ENCODE measurements at regions not wholly inside any gene's neighbourhood (a gene's known extent, or its start where the extent isn't known, plus 50 kb on each side); places are given as distances from the start of the nearest gene placed in this dataset.

DNA sequence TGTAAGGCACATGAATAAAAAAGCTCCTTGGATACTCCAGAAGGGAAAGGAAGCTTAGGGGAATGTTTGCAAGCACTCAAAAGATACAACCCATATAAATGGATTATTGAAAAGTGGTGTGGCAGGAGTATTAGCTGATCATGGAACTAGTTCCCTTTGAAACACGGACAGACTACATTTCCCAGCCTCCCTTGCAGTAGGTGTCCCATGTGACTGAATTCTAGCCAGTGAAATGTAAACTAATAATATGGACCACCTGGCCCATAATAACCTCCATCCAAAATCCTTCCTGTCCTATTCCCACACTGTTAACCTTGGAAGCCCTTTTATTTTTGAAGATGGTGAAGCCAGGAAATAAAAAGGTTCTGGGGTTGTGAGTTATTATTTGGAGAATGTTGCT lies 242.3 kb downstream of the SUDS3 start:
- Histone ChIP-seq H3K9me3 (ENCODE audit: insufficient read depth, low read depth) (no peaks in the 10 kb centered on the region), H3K4me2 (no peak overlapping the region), H3K36me3 (ENCODE audit: low read depth) (no peaks in the 10 kb centered on the region), H4K20me1 (ENCODE audit: insufficient read depth) (no peaks in the 10 kb centered on the region), H3K4me3 (no peak overlapping the region), H3K4me1 (replicated peaks; ENCODE audit: insufficient read depth) (no peaks in the 10 kb centered on the region), H3K27me3 (ENCODE audit: insufficient read depth, low read depth) (peaks cover 20% of the 10 kb centered on the region), H3K9me2 (ENCODE audit: insufficient read depth) (no peaks in the 10 kb centered on the region), H3K27ac (no peak overlapping the region), H2AFZ (no peak overlapping the region), H3F3A (ENCODE audit: insufficient read depth, low read depth) (no peaks in the 10 kb centered on the region), H3K79me2 (ENCODE audit: low read depth) (no peaks in the 10 kb centered on the region)
- TF ChIP-seq, protein P1, sequence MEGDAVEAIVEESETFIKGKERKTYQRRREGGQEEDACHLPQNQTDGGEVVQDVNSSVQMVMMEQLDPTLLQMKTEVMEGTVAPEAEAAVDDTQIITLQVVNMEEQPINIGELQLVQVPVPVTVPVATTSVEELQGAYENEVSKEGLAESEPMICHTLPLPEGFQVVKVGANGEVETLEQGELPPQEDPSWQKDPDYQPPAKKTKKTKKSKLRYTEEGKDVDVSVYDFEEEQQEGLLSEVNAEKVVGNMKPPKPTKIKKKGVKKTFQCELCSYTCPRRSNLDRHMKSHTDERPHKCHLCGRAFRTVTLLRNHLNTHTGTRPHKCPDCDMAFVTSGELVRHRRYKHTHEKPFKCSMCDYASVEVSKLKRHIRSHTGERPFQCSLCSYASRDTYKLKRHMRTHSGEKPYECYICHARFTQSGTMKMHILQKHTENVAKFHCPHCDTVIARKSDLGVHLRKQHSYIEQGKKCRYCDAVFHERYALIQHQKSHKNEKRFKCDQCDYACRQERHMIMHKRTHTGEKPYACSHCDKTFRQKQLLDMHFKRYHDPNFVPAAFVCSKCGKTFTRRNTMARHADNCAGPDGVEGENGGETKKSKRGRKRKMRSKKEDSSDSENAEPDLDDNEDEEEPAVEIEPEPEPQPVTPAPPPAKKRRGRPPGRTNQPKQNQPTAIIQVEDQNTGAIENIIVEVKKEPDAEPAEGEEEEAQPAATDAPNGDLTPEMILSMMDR (conservative IDR thresholded peaks at IDR 0.05): no peak
- TF ChIP-seq EZH2 (IDR thresholded peaks at IDR 0.05; ENCODE audit: low read depth): no peak
- intact Hi-C loops (cut with micrococcal nuclease; ENCODE audit: unreplicated experiment): no loop called here
- ChIA-PET CTCF (no interaction called here), POLR2A (ENCODE audit: unreplicated experiment) (no interaction called here)
- no peak for DNase-seq
- BruUV-seq (replicated peaks): no TSS peak

DNA sequence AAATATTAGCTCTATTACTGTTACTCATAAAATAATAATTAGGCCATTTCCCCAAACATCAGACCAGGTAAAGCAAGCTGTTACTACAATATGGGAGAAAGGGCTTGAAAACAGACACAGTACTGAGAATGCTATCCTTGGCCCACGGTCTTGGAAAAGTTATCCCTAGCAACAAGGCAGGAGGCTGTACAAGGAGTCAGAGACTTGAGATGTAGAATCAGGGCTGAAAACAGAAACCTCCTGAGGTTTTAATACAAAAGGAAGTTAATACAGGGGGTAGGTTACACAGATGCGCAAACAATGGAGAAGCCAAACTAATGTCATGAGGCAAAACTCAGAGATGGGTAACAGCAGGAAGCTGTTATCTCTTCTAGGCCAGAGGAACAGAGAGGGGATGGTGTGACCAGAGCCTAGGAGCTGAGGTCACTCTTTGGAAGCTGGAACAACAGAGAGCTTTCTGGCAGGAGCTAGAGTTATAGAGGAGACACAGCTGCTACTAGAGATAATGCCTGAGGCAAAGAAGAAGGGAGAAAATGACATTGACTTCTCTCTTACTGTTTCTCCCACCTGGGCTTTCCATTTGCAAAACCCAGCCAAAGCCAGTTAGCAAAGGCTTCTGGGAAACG lies 248.8 kb downstream of the SUDS3 start:
- Histone ChIP-seq H3K27ac (no peak overlapping the region), H3K27me3 (ENCODE audit: insufficient read depth, low read depth) (no peaks in the 10 kb centered on the region; the same call in none of the 2 replicates), H4K20me1 (ENCODE audit: insufficient read depth) (no peaks in the 10 kb centered on the region), H3K9me3 (ENCODE audit: insufficient read depth, low read depth) (no peaks in the 10 kb centered on the region), H3K4me1 (replicated peaks; ENCODE audit: insufficient read depth) (no peaks in the 10 kb centered on the region), H3K9me2 (ENCODE audit: insufficient read depth) (no peaks in the 10 kb centered on the region), H3K79me2 (ENCODE audit: low read depth) (no peaks in the 10 kb centered on the region), H3K4me2 (no peak overlapping the region), H3K36me3 (ENCODE audit: low read depth) (no peaks in the 10 kb centered on the region), H2AFZ (no peak overlapping the region), H3F3A (ENCODE audit: insufficient read depth, low read depth) (no peaks in the 10 kb centered on the region), H3K4me3 (no peak overlapping the region)
- CTCF ChIA-PET: no interaction called here
- TF ChIP-seq, protein P1 (conservative IDR thresholded peaks at IDR 0.05): no peak
- TF ChIP-seq EZH2 (IDR thresholded peaks at IDR 0.05; ENCODE audit: low read depth): no peak
- DNase-seq: no peak
- intact Hi-C loops (cut with micrococcal nuclease; ENCODE audit: unreplicated experiment): no loop called here
- POLR2A ChIA-PET (ENCODE audit: unreplicated experiment): no interaction called here
- no TSS peak for BruUV-seq (replicated peaks)

DNA sequence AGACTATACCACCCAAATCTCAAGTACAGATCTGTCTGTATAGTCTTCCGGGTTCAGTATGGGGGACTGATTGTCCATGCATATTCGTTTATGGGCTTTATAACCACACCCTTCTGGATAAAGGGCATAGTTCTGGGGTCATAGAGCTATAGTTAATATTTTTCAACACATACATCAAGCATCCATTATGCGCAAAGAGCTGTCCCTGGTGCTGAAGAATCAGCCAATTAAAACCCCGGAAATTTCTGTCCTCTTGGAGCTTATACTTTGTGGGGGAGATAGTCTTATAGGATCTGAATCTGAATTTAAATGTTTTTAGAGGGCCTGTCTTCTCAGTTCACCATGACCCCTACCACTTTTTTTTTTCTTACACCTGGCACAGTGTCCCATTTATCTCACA lies 256.7 kb downstream of the SUDS3 start:
- no peaks in the 10 kb centered on the region for H3K9me3 ChIP-seq (ENCODE audit: insufficient read depth, low read depth)
- H3F3A ChIP-seq (ENCODE audit: insufficient read depth, low read depth): no peaks in the 10 kb centered on the region
- DNase-seq: no peak
- H3K4me1 ChIP-seq (replicated peaks; ENCODE audit: insufficient read depth): no peaks in the 10 kb centered on the region
- no TSS peak for BruUV-seq (replicated peaks)
- no peak overlapping the region for H2AFZ ChIP-seq
- CTCF ChIA-PET: no interaction called here
- H4K20me1 ChIP-seq (ENCODE audit: insufficient read depth): no peaks in the 10 kb centered on the region
- no peak overlapping the region for H3K27ac ChIP-seq
- H3K4me3 ChIP-seq: no peak overlapping the region
- no peak overlapping the region for H3K4me2 ChIP-seq
- TF ChIP-seq EZH2 (IDR thresholded peaks at IDR 0.05; ENCODE audit: low read depth): no peak
- TF ChIP-seq, protein P1 (conservative IDR thresholded peaks at IDR 0.05): no peak
- no peaks in the 10 kb centered on the region for H3K36me3 ChIP-seq (ENCODE audit: low read depth)
- H3K27me3 ChIP-seq (ENCODE audit: insufficient read depth, low read depth): no peaks in the 10 kb centered on the region
- POLR2A ChIA-PET (ENCODE audit: unreplicated experiment): no interaction called here
- intact Hi-C loops (cut with micrococcal nuclease; ENCODE audit: unreplicated experiment): no loop called here
- H3K9me2 ChIP-seq (ENCODE audit: insufficient read depth): no peaks in the 10 kb centered on the region
- no peaks in the 10 kb centered on the region for H3K79me2 ChIP-seq (ENCODE audit: low read depth)

All from PC-9 (cell line).